Testis (tissue), 2 donors: ENCODE measurements at regions not wholly inside any gene's neighbourhood (a gene's known extent, or its start where the extent isn't known, plus 50 kb on each side); places are given as distances from the start of the nearest gene placed in this dataset.

Experiments used
- DNase-seq: peaks from one replicate; pipeline ENCODE4 v3.0.0-alpha.2; 2019
- H3K27ac ChIP-seq, 2 donors: fragments of 200-600 bp; sonication (generic); one replicate each; pipeline ENCODE4 v1.5.1; 2019
- H3K27me3 ChIP-seq: fragments of 200-600 bp; sonication (generic); one replicate; pipeline ENCODE4 v1.5.1; 2019
- H3K36me3 ChIP-seq: fragments of 200-600 bp; sonication (generic); one replicate; pipeline ENCODE4 v1.5.1; 2017; ENCODE audit warnings: low read depth; ENCODE audit errors: missing control alignments
- H3K4me1 ChIP-seq: fragments of 200-600 bp; sonication (generic); one replicate; pipeline ENCODE4 v1.5.1; 2019
- H3K4me3 ChIP-seq, 2 donors: fragments of 200-600 bp; sonication (generic); one replicate each; pipeline ENCODE4 v1.5.1; 2017 to 2019
- H3K9me3 ChIP-seq: fragments of 200-600 bp; sonication (generic); one replicate; pipeline ENCODE4 v1.5.1; 2017
- POLR2A ChIP-seq: fragments of 450-650 bp; IDR thresholded peaks from one replicate; pipeline ENCODE4 v1.6.1; 2017; ENCODE audit warnings: antibody characterized with exemption, mild to moderate bottlenecking, moderate library complexity
- WGBS, 2 donors: methylation state at CpG; one replicate each; pipeline ENCODE4 v1.1.5; 2018; 5-methylcytosine and 5-hydroxymethylcytosine counted together
- intact Hi-C: fragments of 100-400 bp; cut with DNase I; formaldehyde crosslinking; loops from one replicate; pipeline ENCODE4 v1.15.1; 2023; ENCODE audit warnings: low total_unique reads
- TF ChIP-seq, protein P1 (sequence below), 3 experiments: fragments of 450-650 bp in 2 of 3; fragments of 200-600 bp in 1 of 3; sonication (generic) in 1 of 3; IDR thresholded peaks; one replicate each; pipeline ENCODE4 v1.5.1; 2016 to 2019; ENCODE audit warnings: antibody characterized with exemption in 3 of 3, mild to moderate bottlenecking in 2 of 3, moderate library complexity in 1 of 3

- H3K9me3 ChIP-seq = no peaks in the 10 kb centered on the region
- H3K27me3 ChIP-seq = no peaks in the 10 kb centered on the region
- no peak overlapping the region for H3K27ac ChIP-seq
- TF ChIP-seq POLR2A = no peak
- TF ChIP-seq, protein P1, sequence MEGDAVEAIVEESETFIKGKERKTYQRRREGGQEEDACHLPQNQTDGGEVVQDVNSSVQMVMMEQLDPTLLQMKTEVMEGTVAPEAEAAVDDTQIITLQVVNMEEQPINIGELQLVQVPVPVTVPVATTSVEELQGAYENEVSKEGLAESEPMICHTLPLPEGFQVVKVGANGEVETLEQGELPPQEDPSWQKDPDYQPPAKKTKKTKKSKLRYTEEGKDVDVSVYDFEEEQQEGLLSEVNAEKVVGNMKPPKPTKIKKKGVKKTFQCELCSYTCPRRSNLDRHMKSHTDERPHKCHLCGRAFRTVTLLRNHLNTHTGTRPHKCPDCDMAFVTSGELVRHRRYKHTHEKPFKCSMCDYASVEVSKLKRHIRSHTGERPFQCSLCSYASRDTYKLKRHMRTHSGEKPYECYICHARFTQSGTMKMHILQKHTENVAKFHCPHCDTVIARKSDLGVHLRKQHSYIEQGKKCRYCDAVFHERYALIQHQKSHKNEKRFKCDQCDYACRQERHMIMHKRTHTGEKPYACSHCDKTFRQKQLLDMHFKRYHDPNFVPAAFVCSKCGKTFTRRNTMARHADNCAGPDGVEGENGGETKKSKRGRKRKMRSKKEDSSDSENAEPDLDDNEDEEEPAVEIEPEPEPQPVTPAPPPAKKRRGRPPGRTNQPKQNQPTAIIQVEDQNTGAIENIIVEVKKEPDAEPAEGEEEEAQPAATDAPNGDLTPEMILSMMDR (IDR thresholded peaks at IDR 0.05) = no peak
- DNase-seq = no peak
- intact Hi-C loops = no loop called here
- H3K36me3 ChIP-seq = no peaks in the 10 kb centered on the region
- no peak overlapping the region for H3K4me3 ChIP-seq
- WGBS, 2 donors = 90 to 91% methylated on average over 3 of the region's 3 CpGs
- H3K4me1 ChIP-seq = no peaks in the 10 kb centered on the region
Measured at GRCh38 chr3:190197346-190197763, 76.7 kb upstream of the P3H2 start.

GRCh38 chr3:190194506-190194905 is 73.8 kb upstream of the P3H2 start:
- no peak overlapping the region for H3K4me3 ChIP-seq
- H3K9me3 ChIP-seq = no peaks in the 10 kb centered on the region
- no peaks in the 10 kb centered on the region for H3K27me3 ChIP-seq
- H3K36me3 ChIP-seq = no peaks in the 10 kb centered on the region
- intact Hi-C loops = no loop called here
- no peaks in the 10 kb centered on the region for H3K4me1 ChIP-seq
- H3K27ac ChIP-seq = no peak overlapping the region
- TF ChIP-seq POLR2A = no peak
- TF ChIP-seq, protein P1 (IDR thresholded peaks at IDR 0.05) = no peak
- DNase-seq = no peak
- 73 to 78% methylated on average over 3 of the region's 3 CpGs for WGBS, 2 donors

DNA sequence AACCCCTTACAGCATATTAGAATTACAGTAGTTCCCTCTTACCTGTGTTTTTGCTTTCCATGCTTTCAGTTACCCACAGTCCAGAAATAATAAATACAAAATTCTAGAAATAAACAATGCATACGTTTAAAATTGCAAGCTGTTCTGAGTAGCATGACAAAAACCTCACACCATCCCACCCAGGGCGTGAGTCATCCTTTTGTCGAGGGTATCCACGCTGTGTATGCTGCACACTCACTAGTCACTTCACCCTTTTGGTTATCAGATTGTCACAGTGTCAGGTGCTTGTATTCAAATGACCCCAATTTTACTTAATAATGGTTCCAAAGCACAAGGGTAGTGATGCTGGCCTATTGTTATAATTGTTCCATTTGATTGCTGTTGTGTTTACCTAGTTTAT is 72.5 kb upstream of the P3H2 start:
- Histone ChIP-seq H3K4me1 (no peaks in the 10 kb centered on the region), H3K27ac (no peak overlapping the region), H3K9me3 (no peaks in the 10 kb centered on the region), H3K27me3 (no peaks in the 10 kb centered on the region), H3K4me3 (no peak overlapping the region), H3K36me3 (no peaks in the 10 kb centered on the region)
- TF ChIP-seq, protein P1 (IDR thresholded peaks at IDR 0.05) = no peak
- no peak for TF ChIP-seq POLR2A
- 67 to 70% methylated on average over 4 of the region's 4 CpGs for WGBS, 2 donors
- intact Hi-C loops = no loop called here
- DNase-seq = no peak

- 92 to 96% methylated on average over 2 of the region's 2 CpGs for WGBS, 2 donors
Measured at GRCh38 chr3:190192739-190193138, 72.0 kb upstream of the P3H2 start.

GRCh38 chr3:190192087-190192486 is 71.4 kb upstream of the P3H2 start:
- intact Hi-C loops = no loop called here
- H3K27ac ChIP-seq = no peak overlapping the region
- DNase-seq = no peak
- no peaks in the 10 kb centered on the region for H3K4me1 ChIP-seq
- H3K9me3 ChIP-seq = no peaks in the 10 kb centered on the region
- TF ChIP-seq, protein P1 (IDR thresholded peaks at IDR 0.05) = no peak
- no peak for TF ChIP-seq POLR2A
- WGBS, 2 donors = 84 to 92% methylated on average over 2 of the region's 2 CpGs
- H3K36me3 ChIP-seq = no peaks in the 10 kb centered on the region
- no peaks in the 10 kb centered on the region for H3K27me3 ChIP-seq
- no peak overlapping the region for H3K4me3 ChIP-seq

More at GRCh38 chr3:190192739-190193138, 72.0 kb upstream of the P3H2 start:
- Histone ChIP-seq H3K27me3 (no peaks in the 10 kb centered on the region), H3K27ac (no peak overlapping the region), H3K4me1 (no peaks in the 10 kb centered on the region), H3K36me3 (no peaks in the 10 kb centered on the region), H3K4me3 (no peak overlapping the region), H3K9me3 (no peaks in the 10 kb centered on the region)
- DNase-seq = no peak
- TF ChIP-seq, protein P1 (IDR thresholded peaks at IDR 0.05) = no peak
- no peak for TF ChIP-seq POLR2A
- intact Hi-C loops = no loop called here
